Duodenal mucosa (tissue), 2 donors: ENCODE measurements at regions not wholly inside any gene's neighbourhood (a gene's known extent, or its start where the extent isn't known, plus 50 kb on each side); places are given as distances from the start of the nearest gene placed in this dataset.
"Not testable (repeated sequence)": the region's sequence is repeated elsewhere in the genome, so short reads cannot be mapped to it uniquely, and the experiment has no call there.

ENCODE experiments used
- H3K27ac ChIP-seq: one replicate; pipeline ENCODE4 v1.7.0; 2013; ENCODE audit warnings: low read depth, low read length
- H3K27me3 ChIP-seq, 2 donors: one replicate each; pipeline ENCODE4 v1.7.0; 2013; ENCODE audit warnings: low read length in 2 of 2, control low read depth in 1 of 2; ENCODE audit not compliant: insufficient read depth in 2 of 2, control insufficient read depth in 1 of 2
- H3K36me3 ChIP-seq, 2 donors: one replicate each; pipeline ENCODE4 v1.7.0; 2013; ENCODE audit warnings: low read length in 2 of 2, control low read depth in 1 of 2; ENCODE audit not compliant: insufficient read depth in 2 of 2, control insufficient read depth in 1 of 2
- H3K4me1 ChIP-seq, 2 donors: one replicate each; pipeline ENCODE4 v1.7.0; 2013; ENCODE audit warnings: low read length in 2 of 2, control low read depth in 1 of 2; ENCODE audit not compliant: insufficient read depth in 2 of 2, control insufficient read depth in 1 of 2
- H3K4me3 ChIP-seq, 2 donors: one replicate each; pipeline ENCODE4 v1.7.0; 2013; ENCODE audit warnings: low read length in 2 of 2, low read depth in 1 of 2
- H3K9ac ChIP-seq, 2 donors: one replicate each; pipeline ENCODE4 v1.7.0; 2013; ENCODE audit warnings: low read length in 2 of 2, low read depth in 1 of 2
- H3K9me3 ChIP-seq, 2 donors: one replicate each; pipeline ENCODE4 v1.7.0; 2013; ENCODE audit warnings: low read length in 2 of 2, control low read depth in 1 of 2; ENCODE audit not compliant: control insufficient read depth in 1 of 2

- H3K27me3 ChIP-seq, H3K27ac ChIP-seq, H3K4me1 ChIP-seq, H3K4me3 ChIP-seq, H3K36me3 ChIP-seq, H3K9me3 ChIP-seq, H3K9ac ChIP-seq: not testable (repeated sequence)
Observed at GRCh38 chr1:221957350-221957749, 215.5 kb upstream of the DUSP10 start.

- Histone ChIP-seq H3K36me3 (no peaks in the 10 kb centered on the region), H3K9ac (no peak overlapping the region), H3K4me1 (no peaks in the 10 kb centered on the region), H3K27ac (no peak overlapping the region), H3K9me3 (peaks cover 0 to 4% of the 10 kb centered on the region in 2 donors), H3K4me3 (no peak overlapping the region), H3K27me3 (no peaks in the 10 kb centered on the region)
Observed at GRCh38 chr1:221949996-221950395, 208.1 kb upstream of the DUSP10 start.

GRCh38 chr1:221948459-221948858 lies 206.6 kb upstream of the DUSP10 start:
- Histone ChIP-seq H3K27me3 (no peaks in the 10 kb centered on the region), H3K36me3 (no peaks in the 10 kb centered on the region), H3K9ac (no peak overlapping the region), H3K4me1 (no peaks in the 10 kb centered on the region), H3K9me3 (peaks cover 0 to 4% of the 10 kb centered on the region in 2 donors), H3K27ac (no peak overlapping the region), H3K4me3 (no peak overlapping the region)

- no peak overlapping the region for H3K9ac ChIP-seq
- H3K27me3 ChIP-seq: no peaks in the 10 kb centered on the region
- H3K4me1 ChIP-seq: no peaks in the 10 kb centered on the region
- peaks cover 0 to 4% of the 10 kb centered on the region in 2 donors for H3K9me3 ChIP-seq
- no peak overlapping the region for H3K4me3 ChIP-seq
- H3K27ac ChIP-seq: no peak overlapping the region
- H3K36me3 ChIP-seq: no peaks in the 10 kb centered on the region
Observed at GRCh38 chr1:221947731-221948130, 205.8 kb upstream of the DUSP10 start.

- no peak overlapping the region for H3K4me3 ChIP-seq
- H3K27me3 ChIP-seq: no peaks in the 10 kb centered on the region
- no peak overlapping the region for H3K27ac ChIP-seq
- no peaks in the 10 kb centered on the region for H3K36me3 ChIP-seq
- H3K9ac ChIP-seq: no peak overlapping the region
- no peaks in the 10 kb centered on the region for H3K4me1 ChIP-seq
- H3K9me3 ChIP-seq: peaks cover 0 to 4% of the 10 kb centered on the region in 2 donors
Observed at GRCh38 chr1:221946768-221947167, 204.9 kb upstream of the DUSP10 start.

- no peaks in the 10 kb centered on the region for H3K4me1 ChIP-seq
- no peak overlapping the region for H3K9ac ChIP-seq
- H3K36me3 ChIP-seq: no peaks in the 10 kb centered on the region
- no peaks in the 10 kb centered on the region for H3K27me3 ChIP-seq
- H3K4me3 ChIP-seq: no peak overlapping the region
- no peak overlapping the region for H3K27ac ChIP-seq
- H3K9me3 ChIP-seq: peaks cover 0 to 4% of the 10 kb centered on the region in 2 donors
Observed at GRCh38 chr1:221945669-221946068, 203.8 kb upstream of the DUSP10 start.

- no peaks in the 10 kb centered on the region for H3K27me3 ChIP-seq
- no peaks in the 10 kb centered on the region for H3K4me1 ChIP-seq
- no peaks in the 10 kb centered on the region for H3K36me3 ChIP-seq
- no peak overlapping the region for H3K4me3 ChIP-seq
- no peak overlapping the region for H3K27ac ChIP-seq
- peaks cover 0 to 4% of the 10 kb centered on the region in 2 donors for H3K9me3 ChIP-seq
- no peak overlapping the region for H3K9ac ChIP-seq
Observed at GRCh38 chr1:221944247-221944870, 202.5 kb upstream of the DUSP10 start.

- no peak overlapping the region for H3K27ac ChIP-seq
- no peaks in the 10 kb centered on the region for H3K4me1 ChIP-seq
- H3K27me3 ChIP-seq: no peaks in the 10 kb centered on the region
- no peak overlapping the region for H3K4me3 ChIP-seq
- H3K36me3 ChIP-seq: no peaks in the 10 kb centered on the region
- no peak overlapping the region for H3K9ac ChIP-seq
- H3K9me3 ChIP-seq: peaks cover 0 to 4% of the 10 kb centered on the region in 2 donors
Observed at GRCh38 chr1:221940631-221941030, 198.7 kb upstream of the DUSP10 start.

- no peaks in the 10 kb centered on the region for H3K4me1 ChIP-seq
- no peak overlapping the region for H3K4me3 ChIP-seq
- no peaks in the 10 kb centered on the region for H3K36me3 ChIP-seq
- no peak overlapping the region for H3K27ac ChIP-seq
- no peak overlapping the region for H3K9ac ChIP-seq
- H3K9me3 ChIP-seq: no peaks in the 10 kb centered on the region
- no peaks in the 10 kb centered on the region for H3K27me3 ChIP-seq
Observed at GRCh38 chr1:221939607-221940006, 197.7 kb upstream of the DUSP10 start.

GRCh38 chr1:221937155-221937953 lies 195.5 kb upstream of the DUSP10 start:
- Histone ChIP-seq H3K4me1 (no peaks in the 10 kb centered on the region), H3K36me3 (no peaks in the 10 kb centered on the region), H3K27me3 (no peaks in the 10 kb centered on the region), H3K27ac (no peak overlapping the region), H3K9ac (no peak overlapping the region), H3K9me3 (no peaks in the 10 kb centered on the region), H3K4me3 (no peak overlapping the region)
